Suppressor macrophage treated with lipopolysaccharide for 1 hour (primary cell): ENCODE measurements at regions not wholly inside any gene's neighbourhood (a gene's known extent, or its start where the extent isn't known, plus 50 kb on each side); places are given as distances from the start of the nearest gene placed in this dataset.

ENCODE experiments used
- DNase-seq, 3 donors: peaks; one replicate each; pipeline ENCODE4 v3.0.0-alpha.2; 2020 to 2022

DNA sequence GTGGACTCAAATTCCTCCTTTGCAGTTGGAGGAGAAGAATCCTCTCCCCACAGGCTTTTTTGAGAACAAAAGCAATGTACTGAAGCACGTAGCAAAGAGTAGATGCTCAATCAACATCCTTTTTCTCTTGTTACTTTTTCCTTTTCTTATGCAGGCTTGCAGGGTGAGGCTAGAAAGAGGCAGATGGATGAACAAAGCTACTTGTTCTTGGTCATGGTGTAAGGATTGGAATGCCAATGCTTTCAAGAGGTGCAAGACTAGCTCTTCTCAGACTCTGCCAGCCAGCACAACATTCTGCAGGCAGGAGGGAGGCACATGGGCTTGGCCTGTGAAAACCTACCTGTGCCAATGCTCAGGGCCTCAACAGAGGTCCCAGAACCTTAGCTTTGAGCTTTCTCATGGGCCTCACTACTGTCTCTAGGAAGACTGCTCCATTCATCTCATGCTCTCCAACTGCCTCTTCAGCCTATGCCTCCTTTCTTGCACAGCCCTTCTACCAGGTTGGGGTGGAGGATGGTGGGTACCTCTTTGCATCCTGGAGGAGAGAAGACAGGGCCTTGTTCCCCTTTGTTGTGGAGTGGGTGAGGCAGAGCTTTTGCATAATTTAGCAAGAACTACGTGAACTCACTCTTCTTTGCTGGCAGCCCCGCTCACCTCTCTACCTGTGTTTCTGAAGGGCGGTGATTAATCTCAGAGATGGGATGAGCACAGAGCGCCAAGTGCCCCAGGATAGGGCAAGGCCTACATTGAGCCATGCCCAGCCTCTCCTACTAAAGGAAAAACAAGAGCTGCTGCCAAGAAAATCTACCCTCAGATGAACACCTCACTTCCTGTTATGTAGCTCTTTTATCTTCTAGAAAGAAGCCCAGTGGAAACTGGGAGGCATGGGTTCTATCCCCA, 1119.7 kb downstream of the VRK1 start:
- no peak for DNase-seq

DNA sequence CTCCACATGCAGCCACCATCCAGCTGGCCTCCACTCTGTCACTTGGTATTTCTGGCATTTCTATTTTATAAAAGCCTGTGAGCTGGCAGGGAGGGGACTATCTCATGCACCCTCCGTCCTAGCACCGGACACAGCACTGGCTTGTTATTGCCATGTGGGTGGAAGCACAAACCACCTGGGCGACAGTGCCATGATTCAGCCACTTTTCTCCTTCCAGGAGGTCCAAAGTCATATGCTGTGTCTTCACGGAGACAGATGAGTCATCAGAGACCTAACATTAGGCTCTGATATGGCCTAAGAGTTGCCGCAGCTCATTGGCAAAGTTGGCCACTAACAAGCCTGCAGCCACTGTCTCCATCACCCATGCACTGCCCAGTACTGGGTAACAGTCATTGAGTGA, 1123.0 kb downstream of the VRK1 start:
- DNase-seq, result no peak

DNA sequence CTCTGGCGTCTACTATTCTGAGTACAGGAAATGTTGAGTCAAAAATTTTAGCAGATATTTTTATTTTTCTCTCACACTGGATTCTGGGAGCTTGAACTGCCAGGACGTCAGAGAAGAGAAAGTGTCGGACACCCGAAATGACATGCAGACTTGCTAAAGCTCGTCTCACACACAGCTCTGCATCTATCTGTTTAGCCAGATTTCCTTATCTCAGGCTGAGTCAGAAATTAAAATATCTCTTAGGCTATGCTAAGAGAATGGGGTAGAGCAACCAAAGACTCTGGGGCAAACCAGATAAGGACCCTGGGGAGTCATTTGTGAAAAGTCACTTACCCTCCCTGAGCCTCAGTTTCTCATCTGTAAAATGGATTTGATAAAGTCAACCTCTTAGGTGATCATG, 1124.1 kb downstream of the VRK1 start:
- no peak for DNase-seq

DNA sequence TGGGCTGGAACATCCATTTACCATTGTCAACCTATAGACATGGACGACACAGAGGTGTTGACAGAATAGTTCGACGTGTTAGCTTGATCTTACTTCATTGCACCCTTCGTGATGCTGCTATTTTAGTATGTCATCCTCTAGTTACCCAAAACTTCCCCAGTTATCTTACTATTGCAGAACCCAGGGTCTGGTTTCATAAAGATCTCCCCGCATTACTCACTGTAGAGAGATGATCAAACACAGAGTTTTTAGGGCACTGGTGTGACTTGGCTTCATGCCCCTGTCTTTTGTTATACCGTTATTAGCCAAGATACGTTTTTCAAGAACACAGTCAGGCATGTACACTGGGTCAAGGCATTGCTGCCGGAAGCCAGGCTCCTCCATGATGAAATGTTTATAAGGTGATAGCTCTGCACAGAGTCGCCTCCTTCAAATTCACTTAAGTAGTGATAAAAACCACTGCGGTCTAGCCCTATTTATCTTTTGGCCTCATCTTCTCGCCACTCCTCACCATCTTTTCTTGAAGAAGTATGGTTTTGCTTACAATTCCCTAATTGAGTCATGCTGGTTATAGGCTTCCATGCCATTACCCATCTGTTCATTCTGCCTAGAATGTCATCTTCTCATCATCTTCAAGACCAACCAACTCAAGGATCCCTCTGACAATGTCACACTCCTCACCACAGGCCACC, 1127.9 kb downstream of the VRK1 start:
- DNase-seq, result no peak

DNA sequence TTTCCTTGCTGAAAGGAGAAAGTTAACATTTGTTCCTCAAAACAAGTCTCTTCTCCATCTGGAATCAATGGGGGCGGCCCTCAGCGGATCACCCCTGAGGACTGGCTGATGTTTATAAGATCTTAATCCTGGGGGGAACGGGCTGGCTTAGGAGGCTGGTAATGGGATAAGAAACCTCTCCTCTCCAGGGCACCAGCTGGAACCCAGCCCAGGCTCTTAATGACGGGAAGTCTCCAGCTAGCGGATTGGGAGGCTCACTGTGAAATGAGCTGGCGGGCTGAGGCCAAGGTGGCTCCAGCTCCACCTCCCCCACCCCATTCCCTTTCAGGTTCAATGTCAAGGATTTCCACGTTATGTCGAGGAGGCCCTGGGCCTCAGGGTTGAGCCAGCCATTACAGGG, 1133.0 kb downstream of the VRK1 start:
- no peak for DNase-seq

DNA sequence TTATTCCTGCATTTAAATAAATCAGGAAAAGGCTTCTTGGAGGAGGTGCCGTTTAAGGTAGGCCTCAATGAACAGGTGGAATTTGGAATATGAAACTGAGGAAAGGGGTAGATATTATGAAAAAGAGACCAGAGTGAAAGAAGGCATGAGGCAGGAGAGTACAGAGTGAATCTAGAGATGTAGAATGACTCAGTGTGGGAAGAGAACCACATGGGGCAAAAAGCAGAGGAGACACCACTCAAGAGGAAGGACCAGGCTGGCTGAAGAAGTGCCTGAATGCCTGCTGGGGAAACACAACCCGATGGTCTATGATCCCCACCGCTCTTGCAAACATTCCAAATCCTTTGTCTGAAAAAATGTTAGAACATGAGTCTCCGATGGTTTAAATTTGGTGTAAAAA, 1134.1 kb downstream of the VRK1 start:
- no peak for DNase-seq

DNA sequence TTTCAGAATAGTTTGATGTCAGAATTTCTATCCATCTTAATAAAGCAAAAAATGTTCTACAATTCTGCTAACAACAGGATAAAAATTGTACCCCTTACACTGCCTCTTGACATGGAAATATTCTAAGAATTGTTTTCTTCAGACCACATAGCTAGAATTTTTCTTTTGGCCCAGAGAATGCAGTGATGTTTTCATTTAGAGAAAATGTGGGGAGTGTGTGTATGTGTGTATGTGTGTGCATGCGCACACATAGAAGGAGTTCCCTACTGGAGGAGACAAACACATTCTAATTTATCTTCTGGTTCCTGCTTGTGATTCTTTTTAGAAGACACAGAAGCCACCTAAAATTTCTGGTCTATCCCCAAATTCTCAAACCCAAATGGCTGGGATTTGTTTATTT, 1145.7 kb downstream of the VRK1 start:
- DNase-seq, result no peak

DNA sequence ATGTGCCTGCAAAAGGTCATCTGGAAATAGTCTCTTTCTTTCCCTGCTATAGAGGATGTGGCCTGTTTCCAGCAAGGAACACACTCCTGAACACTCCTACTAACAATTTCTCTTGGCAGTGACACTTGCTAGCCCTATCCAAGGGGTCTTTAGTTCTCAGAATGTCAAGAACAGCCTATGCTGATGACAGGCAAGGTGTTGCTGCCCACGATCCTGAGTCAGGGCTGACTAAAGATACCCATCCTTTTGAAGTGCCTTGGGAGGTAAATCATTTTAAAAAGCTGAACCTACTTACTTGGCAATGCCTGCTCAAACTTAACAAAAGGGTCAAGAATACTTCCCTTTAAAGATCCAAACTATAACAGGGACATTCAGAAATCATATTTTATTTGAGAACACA, 1146.4 kb downstream of the VRK1 start:
- DNase-seq, result no peak

DNA sequence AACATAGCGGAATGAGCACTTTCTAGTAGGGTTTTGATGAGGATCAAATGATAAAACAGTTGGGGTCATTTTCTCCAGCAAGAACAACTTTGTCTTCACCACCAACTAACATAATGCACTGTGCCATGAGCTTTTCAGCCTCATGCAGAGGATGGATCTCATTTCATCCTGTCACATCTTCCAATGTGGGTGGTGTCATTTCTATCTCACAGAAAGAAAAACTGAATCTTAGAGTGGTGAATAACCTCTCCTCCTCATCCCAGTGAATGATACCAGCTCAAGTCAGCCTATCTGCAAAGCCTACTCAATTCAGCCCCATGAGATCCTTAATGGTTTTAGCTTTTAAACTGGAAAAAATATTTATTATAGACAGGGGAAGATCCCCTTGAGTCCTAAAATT, 1147.2 kb downstream of the VRK1 start:
- DNase-seq, result no peak

DNA sequence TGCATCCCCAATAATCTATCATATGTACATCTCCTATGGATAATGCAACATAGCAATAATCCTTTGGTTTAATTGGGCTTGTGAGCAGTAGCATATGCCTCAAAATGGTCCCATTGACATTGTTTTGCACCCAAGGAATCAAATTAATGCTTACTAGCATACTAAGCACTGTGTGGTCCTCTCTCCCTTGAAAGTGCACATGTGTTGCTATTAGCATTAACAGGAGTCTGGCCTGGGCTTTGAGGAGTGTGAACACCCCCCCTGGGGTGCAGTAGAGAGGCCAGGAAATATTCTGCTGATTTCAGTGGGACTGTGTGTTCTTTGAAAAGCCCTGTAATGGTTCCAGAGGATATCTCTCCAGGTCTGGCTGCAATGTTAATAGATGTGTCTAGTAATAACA, 1148.4 kb downstream of the VRK1 start:
- no peak for DNase-seq

DNA sequence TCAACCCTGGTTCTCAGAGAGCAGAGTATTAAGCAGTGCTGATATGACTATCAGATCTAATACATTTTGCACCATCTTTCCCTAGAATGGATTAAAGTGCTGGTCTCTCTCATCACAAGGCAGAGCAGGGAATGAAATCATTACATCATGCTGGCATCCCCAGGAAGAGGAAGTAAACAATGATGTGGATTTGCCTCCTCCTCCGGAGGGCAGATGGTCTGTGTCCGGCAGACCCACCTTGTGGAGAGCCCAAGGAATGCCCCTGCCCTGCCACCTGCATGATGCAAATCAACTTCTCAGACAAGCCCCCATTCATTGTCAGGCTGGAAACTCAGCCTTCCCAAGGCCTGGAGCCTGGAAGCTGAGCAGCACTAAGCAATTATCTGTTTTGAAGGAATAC, 1149.1 kb downstream of the VRK1 start:
- no peak for DNase-seq

DNA sequence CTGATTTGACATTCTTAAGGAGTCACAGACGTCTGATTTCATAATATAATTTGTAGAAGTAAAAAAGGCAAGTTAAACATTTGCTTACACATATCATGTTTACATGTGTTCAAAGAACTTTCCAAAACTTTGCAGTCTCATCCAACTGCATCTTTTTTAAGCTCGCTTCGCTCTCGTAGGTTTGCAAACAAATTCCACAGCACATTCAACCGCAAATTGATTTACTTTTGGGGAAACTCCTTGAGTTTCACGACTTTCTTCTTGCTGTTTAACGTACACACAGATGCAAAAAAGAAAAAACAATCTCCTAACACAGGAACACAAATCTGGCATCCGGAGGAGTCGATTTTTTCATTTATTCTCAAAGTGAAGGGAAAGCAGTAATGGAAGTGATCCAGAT, 1149.5 kb downstream of the VRK1 start:
- no peak for DNase-seq

DNA sequence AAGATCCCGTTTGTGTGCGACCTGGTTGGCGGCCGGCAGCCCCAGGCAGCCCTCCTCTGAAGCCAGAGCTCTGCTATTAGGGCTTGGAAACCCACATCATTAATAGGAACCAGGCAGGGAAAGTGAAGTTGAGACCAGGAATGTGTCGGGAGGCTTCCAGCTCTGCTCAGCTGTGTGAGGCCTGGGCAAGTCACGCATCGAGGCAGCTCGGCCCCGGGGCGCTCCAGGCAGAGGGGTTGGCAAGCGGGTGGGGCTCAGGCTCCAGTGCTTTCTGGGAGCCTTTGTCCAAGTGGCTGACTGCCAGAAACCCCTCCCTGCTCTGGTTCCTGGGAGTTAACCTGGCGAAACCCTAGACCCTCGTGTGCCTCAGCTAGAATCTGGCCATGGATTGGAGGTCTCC, 1151.7 kb downstream of the VRK1 start:
- DNase-seq, result no peak

DNA sequence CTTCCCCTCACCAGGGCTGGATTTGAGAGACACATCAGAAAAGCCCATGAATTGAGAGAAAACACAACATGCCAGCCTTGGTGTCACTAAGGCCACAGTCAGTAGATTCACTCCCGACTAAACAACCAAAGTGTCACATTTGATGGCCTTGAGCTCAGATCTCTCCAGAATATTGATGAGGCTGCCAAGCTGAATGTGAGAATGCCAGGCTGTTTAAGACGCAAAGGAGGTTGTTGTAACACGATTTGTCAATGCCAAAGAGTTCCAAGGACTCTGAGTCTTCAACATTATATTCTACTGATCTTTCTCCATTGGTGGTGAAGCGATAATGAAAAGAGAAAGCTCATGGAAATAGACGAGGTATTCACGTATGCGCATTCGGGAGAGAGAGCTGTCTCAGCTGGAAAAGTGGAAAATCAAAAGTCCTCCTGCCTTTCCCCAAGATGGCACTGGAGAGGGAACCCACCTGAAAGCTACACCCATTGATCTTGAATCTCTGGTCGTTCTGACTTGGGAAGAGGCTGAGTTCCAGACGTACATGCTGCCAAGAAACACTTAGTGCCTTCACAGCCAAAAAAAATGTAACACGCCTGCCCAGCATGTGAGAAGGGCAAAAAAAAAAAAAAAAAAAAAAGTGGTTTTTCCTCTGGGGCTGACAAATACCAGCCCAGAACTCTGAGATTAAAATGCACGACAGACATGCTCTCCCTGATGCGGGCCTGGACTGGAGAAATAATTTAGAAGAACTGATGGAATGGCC, 1159.6 kb downstream of the VRK1 start:
- DNase-seq, result no peak

DNA sequence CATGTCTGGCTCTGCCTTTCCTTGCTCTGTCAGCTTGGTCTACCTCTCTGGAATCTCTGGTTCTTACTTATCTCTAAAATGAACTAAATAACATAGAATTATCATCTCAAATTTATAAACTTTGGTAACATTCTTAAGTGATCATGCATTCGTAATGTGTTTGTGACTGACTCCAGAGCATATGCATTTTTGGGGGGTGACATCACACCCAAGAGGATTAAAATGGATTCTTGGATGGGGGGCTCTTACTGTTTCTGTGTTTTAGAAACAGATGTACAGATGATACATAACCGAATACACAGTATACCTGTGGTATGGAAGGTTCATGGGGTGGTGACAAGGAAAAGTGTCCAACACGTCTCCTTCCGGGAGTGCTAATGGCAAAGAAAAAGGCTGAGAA, 1162.1 kb downstream of the VRK1 start:
- DNase-seq, result no peak

DNA sequence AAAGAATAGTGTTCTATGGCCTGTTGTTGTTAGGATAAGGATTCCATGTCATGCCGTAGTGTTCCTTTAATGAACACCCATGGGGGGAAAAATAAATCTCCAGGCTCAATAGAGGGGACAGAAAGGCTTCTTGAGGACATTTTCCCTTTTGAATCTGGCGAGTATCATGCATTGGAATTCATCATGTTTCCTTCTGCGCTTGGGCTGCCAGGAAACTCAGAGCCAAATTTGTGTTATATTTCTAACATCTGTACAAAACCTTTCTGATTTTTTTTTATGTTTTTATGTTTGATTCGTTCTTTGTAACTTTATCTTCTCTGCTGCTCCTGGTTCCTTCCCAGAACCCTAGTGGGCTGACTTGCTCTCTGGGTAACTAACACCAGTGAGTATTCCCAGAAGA, 1163.3 kb downstream of the VRK1 start:
- DNase-seq, result no peak

DNA sequence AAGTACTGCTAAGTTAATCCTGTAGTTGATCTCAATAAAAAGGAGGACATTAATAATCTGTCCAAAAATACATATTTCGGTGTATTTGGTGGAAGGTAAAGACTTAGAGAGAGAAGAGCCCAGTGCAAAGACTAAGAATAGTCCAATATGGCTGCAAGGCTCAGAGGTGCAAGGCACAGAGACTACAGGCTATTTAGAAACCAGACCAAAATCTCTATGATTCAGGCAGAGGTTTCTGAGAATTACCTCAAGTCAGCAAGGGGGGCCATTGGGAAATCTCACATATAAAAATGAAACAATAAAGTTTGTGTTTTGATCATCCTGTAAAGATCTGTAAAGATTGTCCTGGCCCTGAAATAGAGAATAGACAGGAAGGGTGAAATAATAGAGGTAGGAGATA, 1173.0 kb downstream of the VRK1 start:
- DNase-seq, result no peak

DNA sequence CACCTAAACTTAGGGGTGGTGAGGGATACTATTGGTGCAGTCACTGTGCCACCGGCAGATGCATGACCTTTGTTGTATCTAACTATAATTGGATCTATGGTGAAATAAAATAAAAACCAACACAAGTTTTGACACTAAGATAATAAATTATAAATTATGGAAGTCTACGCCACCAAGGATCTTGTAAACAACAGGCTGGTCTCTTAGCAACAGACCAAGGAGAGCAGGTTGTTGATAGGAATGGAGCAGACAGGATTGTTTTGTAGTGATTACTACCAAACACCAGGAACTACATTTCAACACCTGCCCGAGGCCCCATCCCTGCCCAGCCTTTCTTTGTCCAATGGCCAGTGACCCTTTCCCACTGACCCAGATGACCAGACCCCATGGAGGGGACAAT, 1178.0 kb downstream of the VRK1 start:
- DNase-seq, result no peak

DNA sequence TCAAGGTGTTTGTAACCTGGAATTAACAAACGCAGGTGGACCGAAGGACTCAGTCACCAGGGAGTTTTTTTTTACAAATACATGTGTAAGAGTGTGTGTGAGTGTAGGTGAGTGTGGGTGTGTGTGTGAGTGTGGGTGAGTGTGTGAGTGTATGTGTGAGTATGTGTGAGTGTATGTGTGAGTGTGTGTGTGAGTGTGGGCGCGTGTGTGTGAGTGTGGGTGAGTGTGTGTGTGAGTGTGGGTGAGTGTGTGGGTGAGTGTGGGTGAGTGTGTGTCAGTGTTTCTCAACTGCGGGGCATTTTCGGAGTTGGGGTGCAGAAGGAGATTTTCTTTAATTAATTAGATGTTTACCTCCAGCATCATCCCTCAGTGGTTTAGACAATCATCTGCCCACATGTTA, 1178.8 kb downstream of the VRK1 start:
- DNase-seq, result no peak

DNA sequence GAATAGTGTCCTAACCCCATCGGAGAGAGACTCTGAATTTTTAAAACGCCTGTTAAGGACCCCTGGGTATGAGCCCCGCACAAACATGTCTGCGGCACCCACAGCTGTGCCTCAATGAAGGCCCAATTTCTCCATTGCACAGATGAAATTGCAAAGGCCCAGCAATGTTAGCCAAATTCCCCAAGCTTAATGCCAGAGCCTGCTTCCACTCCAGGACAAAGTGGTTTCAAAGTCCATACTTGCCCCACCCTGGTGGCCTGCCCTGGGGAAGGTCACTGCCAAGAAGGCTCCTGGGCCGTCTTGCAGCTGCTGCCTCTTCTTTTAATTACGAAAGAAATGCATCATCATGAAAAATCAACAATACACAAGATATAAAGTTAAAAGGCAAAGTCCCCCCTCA, 1179.7 kb downstream of the VRK1 start:
- DNase-seq, result no peak

DNA sequence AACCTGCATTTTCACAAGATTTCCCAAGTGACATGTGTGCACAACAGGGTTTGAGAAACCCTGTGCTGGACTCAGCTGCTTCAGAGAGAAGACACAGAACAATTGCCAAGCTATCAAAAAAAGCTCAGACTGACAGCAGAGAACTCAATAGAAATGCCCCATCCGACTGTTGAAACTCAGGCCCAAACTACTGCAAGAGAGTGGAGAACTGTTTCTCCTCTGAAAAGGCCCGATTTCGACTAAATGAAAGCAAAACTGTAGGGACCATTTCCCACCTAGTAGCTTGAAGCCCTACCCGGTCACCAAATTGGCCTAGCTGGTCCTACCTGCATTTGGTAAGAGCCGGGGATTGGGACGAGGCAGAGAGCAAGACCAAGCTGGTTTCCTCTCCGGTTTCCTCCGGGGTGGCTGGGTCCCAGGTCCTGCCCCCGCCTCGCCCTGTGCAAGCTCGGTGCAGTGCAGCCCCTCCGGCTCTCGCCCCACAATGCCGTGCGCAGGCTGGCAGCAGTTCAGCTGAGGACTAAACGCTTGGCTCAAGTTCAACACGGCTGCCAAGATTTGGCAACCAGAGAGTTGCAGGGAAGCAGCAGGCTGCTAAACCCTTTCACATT, 1180.6 kb downstream of the VRK1 start:
- DNase-seq, result no peak

DNA sequence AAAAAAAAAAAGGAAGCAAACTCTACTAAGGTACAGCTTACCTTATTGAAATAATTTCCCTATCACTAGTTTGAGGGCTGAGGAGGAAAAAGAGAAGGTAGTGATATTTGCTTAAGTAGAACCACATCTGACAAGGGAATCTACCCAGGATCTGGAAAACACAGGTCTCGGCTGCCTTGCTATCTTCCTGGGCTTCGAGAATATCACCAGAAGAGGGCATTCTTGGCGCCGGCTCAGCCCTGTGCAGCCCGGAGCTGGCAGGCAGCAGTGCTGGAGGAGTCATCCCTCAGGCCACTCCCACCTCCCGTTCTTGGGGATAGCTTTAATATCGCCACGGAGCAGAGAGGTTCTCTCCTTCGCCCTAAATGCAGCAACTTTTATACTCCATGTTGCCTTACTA, 1181.2 kb downstream of the VRK1 start:
- peak; percentile 4 to 29 (median 18) for DNase-seq

DNA sequence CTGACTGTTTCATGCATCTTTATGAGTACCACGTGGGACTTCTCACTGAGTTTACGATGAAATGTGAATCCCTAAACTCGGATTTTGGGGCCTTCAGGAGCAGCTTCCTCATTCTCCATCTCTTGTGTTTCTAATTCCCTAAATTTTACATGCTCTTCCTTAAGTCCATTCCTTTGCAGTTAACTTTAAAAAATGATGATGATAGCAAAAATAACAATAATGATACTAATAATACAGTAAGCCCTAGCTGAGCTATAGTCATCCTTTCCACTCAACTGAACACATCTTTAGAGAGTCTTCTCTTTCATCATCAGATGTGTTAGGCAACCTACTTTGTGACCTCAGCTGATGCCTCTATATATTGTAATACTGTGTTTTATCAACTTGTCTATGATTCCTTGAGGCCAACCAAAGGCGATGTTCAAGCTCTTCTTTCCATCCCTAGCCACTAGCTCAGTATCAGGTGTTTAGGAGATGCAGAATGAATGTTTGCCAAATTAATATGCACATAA, 1196.4 kb downstream of the VRK1 start:
- DNase-seq, result no peak
